Anterior cingulate cortex (tissue), 58 donors: ENCODE measurements at regions not wholly inside any gene's neighbourhood (a gene's known extent, or its start where the extent isn't known, plus 50 kb on each side); places are given as distances from the start of the nearest gene placed in this dataset.

Experiments
- DNase-seq, 58 donors: peaks; one replicate each; lab custom pipeline; 2025; lab: John Stamatoyannopoulos, UW

- no peak for DNase-seq
Observed at GRCh38 chr13:97559981-97560380, 126.0 kb downstream of the RAP2A start.

- no peak for DNase-seq
Observed at GRCh38 chr13:97561182-97561581, 127.2 kb downstream of the RAP2A start.

- no peak for DNase-seq
Observed at GRCh38 chr13:97562962-97563361, 129.0 kb downstream of the RAP2A start.

- DNase-seq = no peak
Observed at GRCh38 chr13:97564956-97565355, 131.0 kb downstream of the RAP2A start.

GRCh38 chr13:97565906-97566305 is 131.9 kb downstream of the RAP2A start:
- no peak for DNase-seq

GRCh38 chr13:97566907-97567306 is 132.9 kb downstream of the RAP2A start:
- DNase-seq = no peak

- peak in 9 of 58 donors; percentile 2 to 13 (median 2) for DNase-seq
Observed at GRCh38 chr13:97567510-97568243, 133.7 kb downstream of the RAP2A start.

- DNase-seq = no peak
Observed at GRCh38 chr13:97568850-97569249, 134.9 kb downstream of the RAP2A start.

- no peak for DNase-seq
Observed at GRCh38 chr13:97569841-97570240, 135.9 kb downstream of the RAP2A start.

- no peak for DNase-seq
Observed at GRCh38 chr13:97570442-97570841, 136.5 kb downstream of the RAP2A start.

GRCh38 chr13:97573011-97573410 is 139.0 kb downstream of the RAP2A start:
- no peak for DNase-seq

- DNase-seq = peak in 2 of 58 donors; percentile 0
Observed at GRCh38 chr13:97574926-97575325, 141.0 kb downstream of the RAP2A start.

- no peak for DNase-seq
Observed at GRCh38 chr13:97577026-97577425, 143.1 kb downstream of the RAP2A start.

- no peak for DNase-seq
Observed at GRCh38 chr13:97582170-97582569, 148.2 kb downstream of the RAP2A start.

GRCh38 chr13:97583907-97584497 is 150.0 kb downstream of the RAP2A start:
- no peak for DNase-seq

- no peak for DNase-seq
Observed at GRCh38 chr13:97586941-97587340, 153.0 kb downstream of the RAP2A start.

GRCh38 chr13:97588993-97589392 is 155.0 kb downstream of the RAP2A start:
- no peak for DNase-seq

- no peak for DNase-seq
Observed at GRCh38 chr13:97600458-97601075, 166.6 kb downstream of the RAP2A start.

GRCh38 chr13:97615266-97615665 is 181.3 kb downstream of the RAP2A start:
- no peak for DNase-seq

GRCh38 chr13:97616385-97616784 is 182.4 kb downstream of the RAP2A start:
- no peak for DNase-seq

- DNase-seq = no peak
Observed at GRCh38 chr13:97621025-97621424, 187.1 kb downstream of the RAP2A start.

GRCh38 chr13:97621631-97622030 is 187.7 kb downstream of the RAP2A start:
- DNase-seq = no peak
